ENCODE measurements at regions not wholly inside any gene's neighbourhood (a gene's known extent, or its start where the extent isn't known, plus 50 kb on each side); places are given as distances from the start of the nearest gene placed in this dataset.

DNA sequence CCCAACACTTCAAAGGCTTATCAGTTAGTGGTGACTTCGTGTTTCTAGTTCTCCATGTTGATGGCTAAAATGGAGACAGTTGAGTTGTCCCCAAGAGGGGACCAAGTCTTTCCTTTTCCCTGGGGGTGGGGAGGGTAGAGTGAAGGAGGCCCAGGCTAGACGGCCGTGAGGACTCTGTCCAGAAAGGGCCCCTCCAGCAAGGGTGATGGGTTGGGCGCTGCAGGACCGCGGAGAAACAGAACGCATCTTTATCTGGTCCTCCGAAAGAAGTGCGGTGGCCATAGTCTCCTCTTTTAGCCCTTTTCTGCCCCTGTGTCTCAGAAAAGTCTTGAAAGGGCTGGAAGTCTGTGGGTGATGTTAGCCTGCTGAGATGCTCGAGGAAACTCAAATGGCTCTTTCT, 153.2 kb downstream of the GLI2 start:
- H4K20me1 ChIP-seq (ENCODE audit: insufficient read depth, poor library complexity, severe bottlenecking): no peaks in the 10 kb centered on the region
- no peaks in the 10 kb centered on the region for H3K36me3 ChIP-seq (replicated peaks; ENCODE audit: insufficient read depth, low read depth)
- H3K27me3 ChIP-seq: no peaks in the 10 kb centered on the region
- no peak overlapping the region for H3K4me2 ChIP-seq
- H3K4me1 ChIP-seq (ENCODE audit: insufficient read depth): peaks cover 12% of the 10 kb centered on the region
- no peaks in the 10 kb centered on the region for H3K79me2 ChIP-seq
- no peak overlapping the region for H3K27ac ChIP-seq
- H3K4me3 ChIP-seq: no peak overlapping the region
- no peak overlapping the region for H2AFZ ChIP-seq
- no peak for TF ChIP-seq EZH2 (IDR thresholded peaks at IDR 0.05; ENCODE audit: borderline replicate concordance)
- TF ChIP-seq EZH2phosphoT487 (IDR thresholded peaks at IDR 0.05; ENCODE audit: low read depth, severe bottlenecking, unreplicated experiment): no peak
- TF ChIP-seq, protein P1, sequence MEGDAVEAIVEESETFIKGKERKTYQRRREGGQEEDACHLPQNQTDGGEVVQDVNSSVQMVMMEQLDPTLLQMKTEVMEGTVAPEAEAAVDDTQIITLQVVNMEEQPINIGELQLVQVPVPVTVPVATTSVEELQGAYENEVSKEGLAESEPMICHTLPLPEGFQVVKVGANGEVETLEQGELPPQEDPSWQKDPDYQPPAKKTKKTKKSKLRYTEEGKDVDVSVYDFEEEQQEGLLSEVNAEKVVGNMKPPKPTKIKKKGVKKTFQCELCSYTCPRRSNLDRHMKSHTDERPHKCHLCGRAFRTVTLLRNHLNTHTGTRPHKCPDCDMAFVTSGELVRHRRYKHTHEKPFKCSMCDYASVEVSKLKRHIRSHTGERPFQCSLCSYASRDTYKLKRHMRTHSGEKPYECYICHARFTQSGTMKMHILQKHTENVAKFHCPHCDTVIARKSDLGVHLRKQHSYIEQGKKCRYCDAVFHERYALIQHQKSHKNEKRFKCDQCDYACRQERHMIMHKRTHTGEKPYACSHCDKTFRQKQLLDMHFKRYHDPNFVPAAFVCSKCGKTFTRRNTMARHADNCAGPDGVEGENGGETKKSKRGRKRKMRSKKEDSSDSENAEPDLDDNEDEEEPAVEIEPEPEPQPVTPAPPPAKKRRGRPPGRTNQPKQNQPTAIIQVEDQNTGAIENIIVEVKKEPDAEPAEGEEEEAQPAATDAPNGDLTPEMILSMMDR (IDR thresholded peaks at IDR 0.05; ENCODE audit: poor library complexity): no peak
- H3K9me2 ChIP-seq (replicated peaks; ENCODE audit: insufficient read depth): no peaks in the 10 kb centered on the region
- DNase-seq (ENCODE audit: low spot score): no peak
- 94% methylated on average over 10 of the region's 10 CpGs for WGBS (ENCODE audit: low lambda C conversion rate, missing lambda C conversion rate)
- H3K9me3 ChIP-seq (ENCODE audit: low read depth): no peaks in the 10 kb centered on the region

DNA sequence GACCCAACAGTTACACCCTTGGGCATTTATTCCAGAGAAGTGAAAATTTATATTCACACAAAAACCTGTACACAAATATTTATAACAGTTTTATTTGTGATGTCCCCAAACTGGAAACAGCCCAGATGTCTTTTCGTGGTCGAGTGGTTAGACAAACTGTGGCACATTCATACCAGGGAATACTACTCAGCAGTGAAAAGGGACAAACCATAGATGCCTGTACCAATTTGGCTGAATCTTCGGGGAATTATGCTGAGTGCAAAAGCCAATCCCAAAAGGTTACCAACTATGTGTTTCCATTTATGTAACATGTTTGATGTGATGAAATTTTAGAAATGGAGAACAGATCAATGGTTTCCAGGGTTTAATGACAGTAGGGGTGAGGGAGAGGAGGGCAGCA, 154.3 kb downstream of the GLI2 start:
- Histone ChIP-seq H3K4me3 (no peak overlapping the region), H3K27me3 (no peaks in the 10 kb centered on the region), H3K4me1 (ENCODE audit: insufficient read depth) (peaks cover 18% of the 10 kb centered on the region), H2AFZ (no peak overlapping the region), H3K27ac (no peak overlapping the region), H3K79me2 (no peaks in the 10 kb centered on the region), H3K4me2 (no peak overlapping the region), H3K9me3 (ENCODE audit: low read depth) (no peaks in the 10 kb centered on the region), H3K9me2 (replicated peaks; ENCODE audit: insufficient read depth) (no peaks in the 10 kb centered on the region), H4K20me1 (ENCODE audit: insufficient read depth, poor library complexity, severe bottlenecking) (no peaks in the 10 kb centered on the region), H3K36me3 (replicated peaks; ENCODE audit: insufficient read depth, low read depth) (no peaks in the 10 kb centered on the region)
- no peak for DNase-seq (ENCODE audit: low spot score)
- 94% methylated on average over 3 of the region's 3 CpGs for whole genome bisulfite sequencing (ENCODE audit: low lambda C conversion rate, missing lambda C conversion rate)
- TF ChIP-seq EZH2phosphoT487 (IDR thresholded peaks at IDR 0.05; ENCODE audit: low read depth, severe bottlenecking, unreplicated experiment) (no peak), EZH2 (IDR thresholded peaks at IDR 0.05; ENCODE audit: borderline replicate concordance) (no peak)
- TF ChIP-seq, protein P1 (IDR thresholded peaks at IDR 0.05; ENCODE audit: poor library complexity): no peak

- Histone ChIP-seq H3K27ac (no peak overlapping the region), H3K9me3 (ENCODE audit: low read depth) (no peaks in the 10 kb centered on the region), H3K79me2 (no peaks in the 10 kb centered on the region), H3K9me2 (replicated peaks; ENCODE audit: insufficient read depth) (no peaks in the 10 kb centered on the region), H3K36me3 (replicated peaks; ENCODE audit: insufficient read depth, low read depth) (no peaks in the 10 kb centered on the region), H2AFZ (no peak overlapping the region), H3K4me2 (no peak overlapping the region), H3K4me1 (ENCODE audit: insufficient read depth) (peaks cover 18% of the 10 kb centered on the region), H3K4me3 (no peak overlapping the region), H3K27me3 (no peaks in the 10 kb centered on the region), H4K20me1 (ENCODE audit: insufficient read depth, poor library complexity, severe bottlenecking) (no peaks in the 10 kb centered on the region)
- 95% methylated on average over 12 of the region's 12 CpGs for WGBS (ENCODE audit: low lambda C conversion rate, missing lambda C conversion rate)
- TF ChIP-seq EZH2phosphoT487 (IDR thresholded peaks at IDR 0.05; ENCODE audit: low read depth, severe bottlenecking, unreplicated experiment) (no peak), EZH2 (IDR thresholded peaks at IDR 0.05; ENCODE audit: borderline replicate concordance) (no peak)
- TF ChIP-seq, protein P1 (IDR thresholded peaks at IDR 0.05; ENCODE audit: poor library complexity): no peak
- DNase-seq (ENCODE audit: low spot score): no peak
These were observed 155.1 kb downstream of the GLI2 start for GRCh38 chr2:120890566-120891360.
